GM18867 (cell line): ENCODE measurements at regions not wholly inside any gene's neighbourhood (a gene's known extent, or its start where the extent isn't known, plus 50 kb on each side); places are given as distances from the start of the nearest gene placed in this dataset.

Experiments used
- ATAC-seq: cut with Tn5 transposase; IDR thresholded peaks from one replicate; pipeline ENCODE4 v1.9.1; 2021; ENCODE audit warnings: mild to moderate bottlenecking, moderate library complexity; ENCODE audit not compliant: unreplicated experiment

GRCh38 chr2:156837635-156838370 is 401.6 kb downstream of the GPD2 start:
- ATAC-seq = no peak

GRCh38 chr2:156841321-156841720 is 405.1 kb downstream of the GPD2 start:
- ATAC-seq = peak; percentile 81

GRCh38 chr2:156845806-156846558 is 409.8 kb downstream of the GPD2 start:
- no peak for ATAC-seq

- no peak for ATAC-seq
These were observed 405.3 kb upstream of the GALNT5 start for GRCh38 chr2:156852210-156852609.

GRCh38 chr2:156852681-156853080 is 404.8 kb upstream of the GALNT5 start:
- ATAC-seq = no peak

GRCh38 chr2:156864325-156864724 is 393.2 kb upstream of the GALNT5 start:
- no peak for ATAC-seq

- no peak for ATAC-seq
These were observed 392.8 kb upstream of the GALNT5 start for GRCh38 chr2:156864753-156865152.

GRCh38 chr2:156867201-156867600 is 390.3 kb upstream of the GALNT5 start:
- ATAC-seq = no peak

GRCh38 chr2:156874707-156875106 is 382.8 kb upstream of the GALNT5 start:
- no peak for ATAC-seq

- ATAC-seq = no peak
These were observed 373.7 kb upstream of the GALNT5 start for GRCh38 chr2:156883804-156884203.

- ATAC-seq = no peak
These were observed 373.3 kb upstream of the GALNT5 start for GRCh38 chr2:156884216-156884615.

GRCh38 chr2:156890529-156891148 is 366.9 kb upstream of the GALNT5 start:
- ATAC-seq = no peak

GRCh38 chr2:156891609-156892008 is 365.9 kb upstream of the GALNT5 start:
- ATAC-seq = no peak

- ATAC-seq = peak; percentile 53
These were observed 364.8 kb upstream of the GALNT5 start for GRCh38 chr2:156892467-156893281.

- peak; percentile 93 for ATAC-seq
These were observed 361.2 kb upstream of the GALNT5 start for GRCh38 chr2:156896294-156896693.

- no peak for ATAC-seq
These were observed 360.0 kb upstream of the GALNT5 start for GRCh38 chr2:156897548-156897947.

- ATAC-seq = no peak
These were observed 356.0 kb upstream of the GALNT5 start for GRCh38 chr2:156901373-156902031.

GRCh38 chr2:156903335-156903734 is 354.2 kb upstream of the GALNT5 start:
- no peak for ATAC-seq

- ATAC-seq = peak; percentile 73
These were observed 349.7 kb upstream of the GALNT5 start for GRCh38 chr2:156907806-156908205.

GRCh38 chr2:156908825-156909224 is 348.7 kb upstream of the GALNT5 start:
- ATAC-seq = peak; percentile 91
